Mammary epithelial cell (primary cell): ENCODE measurements at regions not wholly inside any gene's neighbourhood (a gene's known extent, or its start where the extent isn't known, plus 50 kb on each side); places are given as distances from the start of the nearest gene placed in this dataset.

Experiments
- CTCF ChIP-seq, 2 donors: IDR thresholded peaks in 1 of 2; conservative IDR thresholded peaks in 1 of 2; 2 replicates each; pipeline ENCODE4 v1.5.1; 2011 to 2012; ENCODE audit warnings: inconsistent platforms in 2 of 2, low read length in 2 of 2, mild to moderate bottlenecking in 2 of 2, control low read depth in 1 of 2, low read depth in 1 of 2; ENCODE audit not compliant: insufficient read depth in 1 of 2; ENCODE audit errors: extremely low read depth in 1 of 2
- EZH2 ChIP-seq: IDR thresholded peaks from 2 replicates; pipeline ENCODE4 v1.6.1; 2012; ENCODE audit warnings: low read length, inconsistent platforms, borderline replicate concordance

- TF ChIP-seq CTCF (conservative IDR thresholded peaks at IDR 0.05 in 1 of 2, IDR thresholded peaks at IDR 0.05 in 1 of 2; ENCODE audit: extremely low read depth in 1 of 2, insufficient read depth in 1 of 2, low read depth in 1 of 2, low read length in 2 of 2) (no peak), EZH2 (no peak)
These were observed 238.1 kb upstream of the SETMAR start for GRCh38 chr3:4065085-4065484.
